A549 (cell line): ENCODE measurements at regions not wholly inside any gene's neighbourhood (a gene's known extent, or its start where the extent isn't known, plus 50 kb on each side); places are given as distances from the start of the nearest gene placed in this dataset.

Experiments used
- CTCF ChIP-seq: fragments of >200 bp; sonication (Bioruptor Twin); formaldehyde crosslinking; IDR thresholded peaks from 3 replicates; pipeline ENCODE4 v1.5.1; 2016
- ELK1 ChIP-seq: fragments of 150-350 bp; IDR thresholded peaks from 2 replicates; pipeline ENCODE4 v1.6.1; 2014; ENCODE audit warnings: low read depth, mild to moderate bottlenecking, low read length
- EP300 ChIP-seq, 2 experiments: fragments of >200 bp; sonication (Bioruptor Twin); formaldehyde crosslinking; IDR thresholded peaks; 2 replicates in 1 of 2; 3 replicates in 1 of 2; pipeline ENCODE4 v1.6.1; 2016 to 2017
- KDM5A ChIP-seq: fragments of 200-600 bp; sonication (generic); IDR thresholded peaks from 2 replicates; pipeline ENCODE4 v1.6.1; 2016; ENCODE audit warnings: antibody characterized with exemption, mild to moderate bottlenecking
- MAX ChIP-seq: IDR thresholded peaks from 2 replicates; pipeline ENCODE4 v1.6.1; 2012
- MYC ChIP-seq: IDR thresholded peaks from 2 replicates; pipeline ENCODE4 v1.6.1; 2012; ENCODE audit warnings: mild to moderate bottlenecking, inconsistent platforms, low read length, improper control_type of control experiment, borderline replicate concordance
- POLR2A ChIP-seq: IDR thresholded peaks from 2 replicates; pipeline ENCODE4 v1.6.1; 2012; ENCODE audit warnings: mild to moderate bottlenecking, low read length
- RAD21 ChIP-seq, 2 experiments: fragments of >200 bp in 1 of 2; sonication (Bioruptor Twin) in 1 of 2; formaldehyde crosslinking in 1 of 2; IDR thresholded peaks in 1 of 2; conservative IDR thresholded peaks in 1 of 2; 2 replicates in 1 of 2; 3 replicates in 1 of 2; pipeline ENCODE4 v1.6.1; 2012 to 2018; ENCODE audit warnings: inconsistent platforms in 1 of 2
- REST ChIP-seq: fragments of 200-600 bp; sonication (generic); IDR thresholded peaks from 2 replicates; pipeline ENCODE4 v1.6.1; 2016; ENCODE audit warnings: antibody characterized with exemption, mild to moderate bottlenecking, moderate library complexity
- RFX5 ChIP-seq: fragments of 450-650 bp; IDR thresholded peaks from 2 replicates; pipeline ENCODE4 v1.7.1; 2014; ENCODE audit warnings: antibody characterized with exemption, mild to moderate bottlenecking, moderate library complexity
- RNF2 ChIP-seq: fragments of 200-600 bp; sonication (generic); IDR thresholded peaks from 2 replicates; pipeline ENCODE4 v1.6.1; 2016; ENCODE audit warnings: low read depth, mild to moderate bottlenecking, antibody characterized with exemption, moderate library complexity, borderline replicate concordance

- TF ChIP-seq CTCF, result no peak
- no peak for TF ChIP-seq KDM5A
- no peak for TF ChIP-seq RFX5
- no peak for TF ChIP-seq MYC
- no peak for TF ChIP-seq REST
- no peak for TF ChIP-seq POLR2A
- no peak for TF ChIP-seq RNF2
- no peak for TF ChIP-seq ELK1
- TF ChIP-seq RAD21 (conservative IDR thresholded peaks at IDR 0.05 in 1 of 2, IDR thresholded peaks at IDR 0.05 in 1 of 2), result no peak
- no peak for TF ChIP-seq EP300 (IDR thresholded peaks at IDR 0.05)
- no peak for TF ChIP-seq MAX
Measured at GRCh38 chr2:43109261-43109743, 117.1 kb downstream of the ZFP36L2 start.
